ENCODE measurements at regions not wholly inside any gene's neighbourhood (a gene's known extent, or its start where the extent isn't known, plus 50 kb on each side); places are given as distances from the start of the nearest gene placed in this dataset.

GRCh38 chr1:30492451-30492850 lies 230.9 kb downstream of the MATN1 start:
- no peak overlapping the region for H3K4me3 ChIP-seq (ENCODE audit: control insufficient read depth, low read depth, low read length)
- TF ChIP-seq, protein P1, sequence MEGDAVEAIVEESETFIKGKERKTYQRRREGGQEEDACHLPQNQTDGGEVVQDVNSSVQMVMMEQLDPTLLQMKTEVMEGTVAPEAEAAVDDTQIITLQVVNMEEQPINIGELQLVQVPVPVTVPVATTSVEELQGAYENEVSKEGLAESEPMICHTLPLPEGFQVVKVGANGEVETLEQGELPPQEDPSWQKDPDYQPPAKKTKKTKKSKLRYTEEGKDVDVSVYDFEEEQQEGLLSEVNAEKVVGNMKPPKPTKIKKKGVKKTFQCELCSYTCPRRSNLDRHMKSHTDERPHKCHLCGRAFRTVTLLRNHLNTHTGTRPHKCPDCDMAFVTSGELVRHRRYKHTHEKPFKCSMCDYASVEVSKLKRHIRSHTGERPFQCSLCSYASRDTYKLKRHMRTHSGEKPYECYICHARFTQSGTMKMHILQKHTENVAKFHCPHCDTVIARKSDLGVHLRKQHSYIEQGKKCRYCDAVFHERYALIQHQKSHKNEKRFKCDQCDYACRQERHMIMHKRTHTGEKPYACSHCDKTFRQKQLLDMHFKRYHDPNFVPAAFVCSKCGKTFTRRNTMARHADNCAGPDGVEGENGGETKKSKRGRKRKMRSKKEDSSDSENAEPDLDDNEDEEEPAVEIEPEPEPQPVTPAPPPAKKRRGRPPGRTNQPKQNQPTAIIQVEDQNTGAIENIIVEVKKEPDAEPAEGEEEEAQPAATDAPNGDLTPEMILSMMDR (IDR thresholded peaks at IDR 0.05; ENCODE audit: control insufficient read depth, insufficient read depth, low read depth, low read length, missing control alignments) = no peak
- no peak for DNase-seq (ENCODE audit: low read depth)

DNA sequence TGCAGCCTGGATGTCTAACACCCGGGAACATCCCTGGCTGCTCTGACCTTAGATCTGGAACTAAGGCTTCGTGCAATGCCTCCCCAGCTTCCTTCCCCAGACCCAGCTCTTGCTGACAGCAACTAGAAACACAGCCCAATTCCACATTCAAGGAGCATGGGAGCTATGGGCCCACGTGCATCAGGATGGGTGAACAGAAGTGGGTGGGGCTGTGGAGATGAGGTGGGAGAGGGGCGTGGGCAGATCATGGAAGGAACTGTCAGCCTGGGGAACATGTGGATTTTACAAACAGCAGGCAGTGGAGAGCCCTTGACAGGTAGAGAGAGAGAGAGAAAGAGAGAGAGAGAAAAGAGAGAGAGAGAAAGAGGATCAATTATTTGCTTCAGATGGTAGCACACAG lies 231.6 kb downstream of the MATN1 start:
- no peak overlapping the region for H3K4me3 ChIP-seq (ENCODE audit: control insufficient read depth, low read depth, low read length)
- TF ChIP-seq, protein P1 (IDR thresholded peaks at IDR 0.05; ENCODE audit: control insufficient read depth, insufficient read depth, low read depth, low read length, missing control alignments) = no peak
- DNase-seq (ENCODE audit: low read depth) = no peak

GRCh38 chr1:30490554-30491053 lies 232.8 kb downstream of the MATN1 start:
- TF ChIP-seq, protein P1 (IDR thresholded peaks at IDR 0.05; ENCODE audit: control insufficient read depth, insufficient read depth, low read depth, low read length, missing control alignments) = no peak
- no peak for DNase-seq (ENCODE audit: low read depth)

DNA sequence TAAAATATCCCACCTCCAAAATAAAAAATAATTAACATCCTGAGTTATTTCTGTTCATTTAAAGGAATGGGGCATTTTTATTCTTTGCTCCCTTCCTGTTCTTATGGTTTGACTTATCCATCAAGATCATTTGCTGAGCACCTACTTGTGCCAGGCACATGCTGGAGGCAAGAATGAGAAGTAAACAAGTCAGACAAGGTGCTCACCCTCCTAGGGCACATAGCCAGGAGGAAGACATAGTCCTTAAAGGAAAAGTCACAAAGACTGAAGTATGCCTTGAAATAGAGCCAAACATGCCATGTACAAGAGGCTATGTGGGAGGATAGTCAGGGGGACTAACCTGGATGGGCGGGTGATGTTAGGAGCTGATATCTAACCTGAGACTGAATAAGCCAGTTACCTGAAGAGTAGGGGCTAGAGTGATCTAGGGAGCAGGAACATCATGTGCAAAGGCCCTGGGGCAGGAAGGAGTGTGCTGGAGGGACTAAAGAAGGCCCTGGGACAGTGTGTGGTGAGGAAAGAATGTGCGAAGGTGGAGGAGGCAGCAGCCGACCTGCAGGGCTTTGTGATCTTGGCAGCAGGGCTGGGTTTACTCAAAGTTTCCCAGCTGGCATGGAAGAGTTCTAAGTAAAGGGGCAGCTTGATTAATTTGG lies 233.5 kb downstream of the MATN1 start:
- TF ChIP-seq, protein P1 (IDR thresholded peaks at IDR 0.05; ENCODE audit: control insufficient read depth, insufficient read depth, low read depth, low read length, missing control alignments) = no peak
- DNase-seq (ENCODE audit: low read depth) = no peak
- H3K4me3 ChIP-seq (ENCODE audit: control insufficient read depth, low read depth, low read length) = no peak overlapping the region

More at GRCh38 chr1:30490554-30491053, 232.8 kb downstream of the MATN1 start:
- no peak overlapping the region for H3K4me3 ChIP-seq (ENCODE audit: control insufficient read depth, low read depth, low read length)

GRCh38 chr1:30488324-30488913 lies 235.0 kb downstream of the MATN1 start:
- no peak for DNase-seq (ENCODE audit: low read depth)
- H3K4me3 ChIP-seq (ENCODE audit: control insufficient read depth, low read depth, low read length) = no peak overlapping the region
- TF ChIP-seq, protein P1 (IDR thresholded peaks at IDR 0.05; ENCODE audit: control insufficient read depth, insufficient read depth, low read depth, low read length, missing control alignments) = no peak

DNA sequence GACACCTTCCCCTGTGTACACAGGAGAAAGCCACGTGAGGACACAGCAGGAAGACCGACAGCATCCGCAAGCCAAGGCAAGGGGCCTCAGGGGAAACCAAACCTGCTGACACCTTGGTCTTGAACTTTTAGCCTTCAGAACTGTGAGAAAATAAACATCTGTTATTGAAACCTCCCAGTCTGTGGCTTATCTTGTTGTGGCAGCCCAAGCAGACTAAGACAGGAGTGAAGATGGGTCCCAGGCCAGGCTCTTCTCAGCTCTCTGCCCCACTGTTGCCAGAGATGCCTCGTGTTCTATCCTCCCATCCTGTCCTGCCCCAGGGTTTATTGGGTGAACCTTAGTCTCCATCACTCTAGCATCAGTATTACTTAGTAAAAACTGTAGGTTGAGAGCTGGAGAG lies 236.3 kb downstream of the MATN1 start:
- TF ChIP-seq, protein P1 (IDR thresholded peaks at IDR 0.05; ENCODE audit: control insufficient read depth, insufficient read depth, low read depth, low read length, missing control alignments) = no peak
- H3K4me3 ChIP-seq (ENCODE audit: control insufficient read depth, low read depth, low read length) = no peak overlapping the region
- DNase-seq (ENCODE audit: low read depth) = no peak

All from AG09309 (cell line).